Loucy (cell line): ENCODE measurements at regions not wholly inside any gene's neighbourhood (a gene's known extent, or its start where the extent isn't known, plus 50 kb on each side); places are given as distances from the start of the nearest gene placed in this dataset.

Experiments
- EZH2phosphoT487 ChIP-seq: fragments of 200-600 bp; IDR thresholded peaks from 2 replicates; pipeline ENCODE4 v1.6.1; 2018; ENCODE audit warnings: antibody characterized with exemption, mild to moderate bottlenecking, moderate library complexity, borderline replicate concordance
- TF ChIP-seq, protein P1 (sequence below): fragments of 200-600 bp; sonication (generic); conservative IDR thresholded peaks from 2 replicates; pipeline ENCODE4 v1.5.1; 2014; ENCODE audit warnings: mild to moderate bottlenecking, antibody characterized with exemption, low read length

DNA sequence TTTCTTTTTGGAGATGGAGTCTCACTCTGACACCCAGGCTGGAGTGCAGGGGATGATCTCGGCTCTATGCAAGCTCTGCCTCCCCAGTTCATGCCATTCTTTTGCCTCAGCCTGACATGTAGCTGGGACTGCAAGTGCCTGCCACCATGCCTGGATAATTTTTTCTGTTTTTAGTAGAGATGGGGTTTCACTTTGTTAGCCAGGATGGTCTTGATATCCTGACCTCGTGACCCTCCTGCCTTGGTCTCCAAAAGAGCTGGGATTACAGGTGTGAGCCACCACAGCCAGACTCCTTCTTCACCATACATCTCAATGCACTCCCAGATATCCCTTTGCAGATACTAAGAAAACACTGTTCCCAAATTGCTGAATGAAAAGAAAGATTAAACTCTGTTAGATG is 224.3 kb downstream of the OR4A5 start:
- TF ChIP-seq, protein P1, sequence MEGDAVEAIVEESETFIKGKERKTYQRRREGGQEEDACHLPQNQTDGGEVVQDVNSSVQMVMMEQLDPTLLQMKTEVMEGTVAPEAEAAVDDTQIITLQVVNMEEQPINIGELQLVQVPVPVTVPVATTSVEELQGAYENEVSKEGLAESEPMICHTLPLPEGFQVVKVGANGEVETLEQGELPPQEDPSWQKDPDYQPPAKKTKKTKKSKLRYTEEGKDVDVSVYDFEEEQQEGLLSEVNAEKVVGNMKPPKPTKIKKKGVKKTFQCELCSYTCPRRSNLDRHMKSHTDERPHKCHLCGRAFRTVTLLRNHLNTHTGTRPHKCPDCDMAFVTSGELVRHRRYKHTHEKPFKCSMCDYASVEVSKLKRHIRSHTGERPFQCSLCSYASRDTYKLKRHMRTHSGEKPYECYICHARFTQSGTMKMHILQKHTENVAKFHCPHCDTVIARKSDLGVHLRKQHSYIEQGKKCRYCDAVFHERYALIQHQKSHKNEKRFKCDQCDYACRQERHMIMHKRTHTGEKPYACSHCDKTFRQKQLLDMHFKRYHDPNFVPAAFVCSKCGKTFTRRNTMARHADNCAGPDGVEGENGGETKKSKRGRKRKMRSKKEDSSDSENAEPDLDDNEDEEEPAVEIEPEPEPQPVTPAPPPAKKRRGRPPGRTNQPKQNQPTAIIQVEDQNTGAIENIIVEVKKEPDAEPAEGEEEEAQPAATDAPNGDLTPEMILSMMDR: no peak
- no peak for TF ChIP-seq EZH2phosphoT487
